ENCODE measurements at regions not wholly inside any gene's neighbourhood (a gene's known extent, or its start where the extent isn't known, plus 50 kb on each side); places are given as distances from the start of the nearest gene placed in this dataset.
"Not testable (repeated sequence)": the region's sequence is repeated elsewhere in the genome, so short reads cannot be mapped to it uniquely, and the experiment has no call there.

DNA sequence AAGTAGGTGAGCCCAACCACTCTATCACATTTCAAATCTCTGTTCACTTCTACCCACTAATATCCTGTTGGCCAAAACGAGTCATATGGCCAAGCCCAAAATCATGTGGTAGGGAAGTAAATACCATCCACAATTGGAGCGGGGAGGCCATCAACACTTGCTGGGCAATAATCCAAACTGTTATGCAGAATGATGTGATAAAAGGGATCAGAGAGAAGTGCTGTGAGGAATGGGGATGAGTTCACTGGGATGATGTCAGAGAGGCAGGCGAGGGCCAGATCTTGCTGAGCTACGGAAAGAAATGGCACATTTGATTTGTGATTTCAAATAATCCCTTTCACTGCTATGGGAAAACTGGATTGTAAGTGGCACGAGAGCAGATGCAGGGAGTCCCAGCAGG, 188.4 kb downstream of the NPIPA8 start:
- not testable (repeated sequence) for DNase-seq

DNA sequence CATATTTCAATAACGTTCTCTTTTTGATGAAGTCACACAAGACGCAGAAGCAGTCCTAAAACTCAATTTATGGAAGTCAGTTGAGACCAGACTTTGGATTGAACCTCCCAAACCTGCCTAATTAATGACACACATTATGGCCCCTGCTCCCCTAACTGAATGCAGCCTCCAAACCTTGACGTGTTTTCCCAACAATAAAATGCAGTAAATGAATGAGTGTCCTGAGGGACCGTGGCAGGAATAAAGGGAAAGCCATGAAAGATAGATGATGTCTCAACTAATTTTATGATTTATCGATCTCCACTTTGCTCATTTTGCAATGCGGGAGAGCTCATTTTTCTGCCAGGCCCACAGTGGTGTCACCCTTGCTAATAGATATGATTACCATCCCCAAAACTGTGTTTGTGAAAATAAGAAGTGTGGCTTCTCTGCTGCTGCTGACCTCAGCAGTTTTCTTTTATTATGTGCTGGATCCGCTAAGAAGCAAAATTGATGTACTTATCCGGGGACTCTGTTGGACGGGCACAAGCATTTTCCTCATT, 189.9 kb downstream of the NPIPA8 start:
- DNase-seq = not testable (repeated sequence)

DNA sequence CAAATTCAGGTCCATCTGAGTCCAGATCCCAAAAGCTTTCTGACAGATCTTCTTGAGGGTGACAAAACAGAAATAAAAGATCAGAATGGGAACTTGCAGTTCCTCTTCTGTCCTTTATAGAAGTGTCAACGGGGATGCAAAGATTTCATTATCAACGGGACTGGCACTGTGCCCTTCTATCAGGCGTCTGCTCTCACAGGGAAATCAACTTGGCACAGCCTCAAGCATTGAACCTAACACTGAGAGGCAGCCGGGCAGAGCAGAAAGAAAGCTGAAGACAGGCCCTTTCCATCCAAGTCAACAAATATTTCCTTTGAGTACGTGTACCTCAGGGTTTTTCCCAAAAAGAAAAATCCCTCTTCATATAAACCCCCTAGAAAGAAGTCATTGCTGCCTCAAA, 194.5 kb downstream of the NPIPA8 start:
- DNase-seq = not testable (repeated sequence)

DNA sequence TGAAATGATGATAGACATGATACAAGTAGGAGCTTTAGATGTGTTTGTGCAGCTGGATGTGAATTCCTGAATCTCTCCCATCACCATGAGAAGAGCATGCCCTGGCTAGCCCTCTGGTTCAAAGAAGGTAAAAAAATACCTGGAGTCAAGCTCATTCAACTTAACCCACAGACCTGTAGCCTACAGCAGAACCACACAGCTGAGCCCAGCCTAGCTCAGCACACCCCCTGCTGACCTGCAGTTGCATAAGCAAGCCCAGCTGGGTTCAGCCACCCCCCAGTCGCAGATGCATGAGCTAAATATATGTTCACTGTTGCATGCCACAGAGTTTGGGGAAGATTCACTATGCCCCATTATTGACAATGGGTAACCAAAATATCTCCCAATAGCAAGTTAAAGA, 200.2 kb downstream of the NPIPA8 start:
- not testable (repeated sequence) for DNase-seq

DNA sequence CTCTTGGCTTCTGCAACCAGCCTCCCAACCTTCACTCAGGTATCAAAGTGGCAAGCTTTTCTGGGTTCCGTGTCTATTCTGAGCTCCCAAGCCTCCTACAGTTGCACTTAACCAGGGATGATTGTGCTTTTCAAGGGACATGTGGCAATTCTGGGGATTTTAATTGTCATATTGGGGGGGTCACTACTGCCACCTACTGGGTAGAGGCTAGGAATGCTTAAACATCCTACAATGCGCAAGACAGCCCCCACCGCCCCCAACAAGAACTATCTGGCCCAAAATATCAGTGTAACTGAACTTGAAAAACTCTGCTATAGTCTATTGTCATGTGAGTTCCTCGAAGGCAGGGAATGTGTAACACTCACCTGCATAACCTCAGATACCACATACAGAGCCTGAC, 201.5 kb downstream of the NPIPA8 start:
- DNase-seq = not testable (repeated sequence)

DNA sequence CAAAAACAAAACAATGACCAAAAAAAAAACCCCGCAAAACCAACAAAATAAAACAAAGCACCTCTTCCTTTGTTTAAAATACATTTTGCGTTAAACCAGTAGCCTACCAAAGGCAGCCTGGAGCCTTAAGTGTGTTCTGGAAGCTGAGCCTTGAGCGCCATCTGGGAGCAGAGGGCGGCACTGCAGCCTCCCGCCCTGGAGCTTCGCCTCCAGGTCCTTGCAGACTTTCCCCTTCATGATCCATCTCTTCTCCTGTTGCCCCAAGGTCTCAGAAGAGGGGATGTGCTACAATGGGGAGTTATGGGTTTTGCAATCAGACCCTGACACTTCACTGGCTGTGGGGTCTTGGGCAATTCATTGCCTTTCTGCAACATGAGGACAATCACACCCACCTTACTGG, 204.9 kb downstream of the NPIPA8 start:
- not testable (repeated sequence) for DNase-seq

DNA sequence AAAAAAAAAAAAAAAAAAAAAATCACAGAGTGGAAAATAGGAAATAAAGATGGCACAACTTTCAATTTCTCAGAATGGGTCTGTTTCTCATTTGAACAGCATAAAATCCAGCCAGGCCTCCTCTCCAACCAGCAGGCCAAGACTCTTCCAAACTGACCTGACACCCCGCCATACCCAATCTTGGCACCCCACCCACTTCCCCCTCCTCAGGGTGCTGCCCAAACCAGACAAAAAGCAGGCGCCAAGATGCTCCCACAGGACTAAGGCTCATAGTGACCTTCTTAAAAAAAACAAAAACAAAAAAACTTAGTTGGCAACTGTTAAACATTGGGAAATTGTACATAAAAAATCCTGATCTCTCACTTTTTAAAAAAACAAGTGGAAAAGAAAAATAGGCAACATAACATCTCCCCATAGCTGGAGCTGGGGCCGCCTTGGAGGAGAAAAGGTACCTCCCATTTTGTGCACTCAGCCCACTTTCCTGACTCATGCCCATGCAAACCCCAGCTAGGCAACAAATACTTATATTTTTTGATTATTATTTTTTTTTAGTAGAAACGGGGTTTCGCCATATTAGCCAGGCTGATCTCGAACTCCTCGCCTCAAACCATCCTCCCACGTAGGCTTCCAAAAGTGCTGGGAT, 205.9 kb downstream of the NPIPA8 start:
- not testable (repeated sequence) for DNase-seq

DNA sequence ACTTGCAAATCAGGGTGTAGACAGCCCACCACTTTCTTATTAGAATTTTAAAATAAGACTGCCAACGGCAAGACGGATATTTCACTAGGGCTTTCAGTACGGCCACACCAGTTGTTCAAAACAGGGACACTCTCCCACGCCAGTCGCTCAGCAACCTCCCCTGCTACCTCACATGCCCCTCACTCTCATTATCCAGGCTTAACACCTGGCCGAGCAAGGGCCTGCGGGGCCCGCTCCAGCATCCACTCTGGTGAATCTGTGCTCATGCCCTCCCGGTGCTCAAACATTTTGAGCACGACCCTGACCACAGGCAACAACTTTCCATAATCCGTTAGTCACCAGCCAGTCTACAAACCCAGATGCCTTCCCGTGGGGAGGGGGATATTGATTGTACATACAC, 209.5 kb downstream of the NPIPA8 start:
- DNase-seq = not testable (repeated sequence)

DNA sequence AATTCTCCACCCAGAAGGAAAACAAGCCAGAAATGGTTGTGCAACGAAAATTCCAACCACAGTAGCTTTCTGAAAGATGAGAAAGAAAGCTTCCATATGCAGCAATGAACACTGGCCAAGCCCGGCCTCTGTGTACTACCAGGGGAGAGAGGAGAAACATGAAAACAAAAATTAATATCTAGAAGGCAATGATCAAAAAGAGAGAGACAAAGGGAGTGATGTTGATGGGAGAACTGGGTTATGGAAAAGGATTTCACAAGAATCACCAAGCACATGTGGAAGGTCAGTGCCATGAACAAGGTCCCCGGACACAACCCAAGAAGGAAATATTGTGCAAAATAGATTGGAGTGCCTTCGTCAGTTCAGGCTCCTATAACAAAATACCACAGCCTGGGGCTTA, 217.4 kb downstream of the NPIPA8 start:
- not testable (repeated sequence) for DNase-seq

DNA sequence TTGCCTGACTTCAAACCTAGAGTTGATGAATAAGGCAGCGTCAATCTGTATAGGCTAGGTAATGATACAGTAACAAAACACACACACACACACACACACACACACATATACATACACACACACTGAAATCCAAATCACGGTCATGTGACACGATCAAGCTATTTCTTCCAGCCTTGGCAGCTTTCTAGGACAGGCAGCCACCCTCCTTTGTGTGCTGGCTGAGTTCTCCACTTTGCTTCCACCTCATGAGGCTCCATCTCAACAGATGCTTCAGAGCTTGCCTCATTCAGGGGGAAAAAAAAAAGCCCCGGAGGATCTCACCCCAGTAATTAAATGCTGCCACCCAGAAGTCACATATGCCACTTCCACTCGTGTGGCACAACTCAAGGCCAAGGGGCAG, 217.9 kb downstream of the NPIPA8 start:
- DNase-seq = not testable (repeated sequence)

DNA sequence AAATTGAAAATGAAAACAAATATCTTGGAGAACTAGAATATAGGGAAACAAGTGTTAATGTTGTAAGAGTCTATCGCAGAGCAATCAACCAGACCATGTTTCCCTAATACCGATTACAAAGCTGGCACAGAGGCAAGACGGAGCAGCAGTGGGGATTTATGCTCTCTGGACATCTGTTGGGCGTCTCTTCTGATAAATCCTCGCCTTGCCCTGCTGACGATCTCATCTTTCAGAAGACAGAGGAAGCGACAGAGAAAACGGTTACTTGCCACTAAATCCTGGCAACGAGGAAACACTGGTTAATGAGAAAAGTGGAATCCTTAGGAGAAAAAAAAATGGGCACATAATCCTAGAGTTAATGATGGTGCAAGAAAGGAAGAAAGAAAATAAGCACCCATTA, 218.5 kb downstream of the NPIPA8 start:
- DNase-seq = not testable (repeated sequence)

DNA sequence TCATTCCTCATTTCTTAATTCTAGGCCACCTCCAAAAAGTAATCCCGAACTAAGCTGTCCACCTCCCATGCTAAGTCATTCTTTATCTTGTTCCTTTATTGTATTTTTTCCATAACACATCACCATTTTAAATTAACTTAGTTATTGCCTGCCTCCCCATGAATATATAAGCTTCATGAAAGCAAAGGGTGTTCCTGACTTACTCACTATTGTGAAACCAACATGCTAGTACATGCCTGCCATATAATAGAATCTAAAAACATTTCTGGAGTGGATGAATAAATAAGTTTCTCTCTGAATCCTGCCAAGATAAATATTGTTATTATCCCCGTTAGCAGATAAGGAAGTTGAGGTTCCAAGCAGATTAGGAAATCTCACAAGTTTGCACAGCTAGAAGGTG, 232.1 kb downstream of the NPIPA8 start:
- not testable (repeated sequence) for DNase-seq

DNA sequence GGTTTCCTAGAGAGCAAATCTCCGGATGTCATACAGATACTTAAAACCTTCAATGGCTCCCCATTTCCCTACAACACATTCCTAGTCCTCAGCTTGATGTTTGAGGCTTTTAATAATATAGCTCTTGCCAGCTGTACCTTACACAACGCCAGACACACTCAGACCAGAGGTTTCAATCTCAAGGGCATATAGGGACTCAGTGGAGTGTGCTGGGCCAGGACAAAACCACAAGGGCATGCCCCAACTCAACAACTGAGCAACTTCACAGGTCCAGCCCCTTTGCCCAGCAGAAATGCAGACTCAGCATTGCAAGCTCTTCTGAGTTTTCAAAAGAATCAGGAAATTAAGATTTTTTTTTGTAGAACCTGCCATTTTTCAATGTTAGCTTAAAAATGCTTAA, 235.5 kb downstream of the NPIPA8 start:
- not testable (repeated sequence) for DNase-seq

DNA sequence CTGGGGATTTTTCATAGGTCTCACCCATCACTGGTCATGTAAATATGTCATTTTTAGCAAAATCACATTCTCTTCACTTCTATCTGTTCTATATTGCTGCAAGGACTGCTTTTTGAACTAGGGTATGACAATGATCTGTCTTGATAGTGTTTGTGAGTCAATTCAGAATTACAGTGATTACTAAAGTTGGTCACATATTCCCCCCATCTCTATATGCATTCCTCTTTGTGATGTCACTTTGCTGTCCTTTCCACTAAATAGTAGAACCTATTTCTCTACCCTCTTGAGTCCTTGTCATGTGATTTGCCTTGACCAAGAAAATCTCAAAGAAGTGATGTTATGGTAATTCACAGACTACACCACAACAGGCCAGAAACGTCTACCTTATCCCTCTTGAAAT, 243.9 kb downstream of the NPIPA8 start:
- not testable (repeated sequence) for DNase-seq

DNA sequence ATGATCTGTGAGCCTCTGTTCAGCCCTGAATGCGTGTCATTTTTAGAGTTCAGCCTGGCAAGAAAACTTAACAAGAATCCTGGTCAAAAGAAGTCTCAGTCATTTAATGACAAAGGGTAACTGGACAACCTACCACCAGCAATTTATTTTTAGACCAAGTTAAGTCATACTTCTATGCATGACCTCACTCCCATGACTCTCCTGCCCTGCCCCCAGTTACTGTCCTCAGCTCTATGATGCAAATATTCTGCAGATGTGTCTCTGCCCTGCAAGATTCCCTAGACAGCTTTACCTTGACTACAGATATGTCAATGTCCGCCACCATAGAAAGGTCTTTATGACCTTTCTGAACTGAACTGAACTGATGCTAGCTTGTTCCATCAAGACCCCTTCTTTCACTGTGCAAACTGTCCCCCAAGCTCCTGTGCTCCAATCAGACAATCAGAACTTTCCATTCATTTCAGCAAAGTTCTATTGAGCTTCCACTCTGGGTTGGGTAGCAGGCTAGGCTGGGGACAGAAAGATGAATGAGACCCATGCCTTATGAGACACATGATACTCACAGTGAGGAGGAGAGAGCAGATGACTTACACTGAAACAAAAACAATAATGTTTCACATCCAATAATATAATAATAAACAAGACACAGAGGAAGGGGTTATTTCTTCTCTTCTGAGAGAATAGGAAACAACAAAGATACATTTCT, 255.7 kb downstream of the NPIPA8 start:
- not testable (repeated sequence) for DNase-seq

DNA sequence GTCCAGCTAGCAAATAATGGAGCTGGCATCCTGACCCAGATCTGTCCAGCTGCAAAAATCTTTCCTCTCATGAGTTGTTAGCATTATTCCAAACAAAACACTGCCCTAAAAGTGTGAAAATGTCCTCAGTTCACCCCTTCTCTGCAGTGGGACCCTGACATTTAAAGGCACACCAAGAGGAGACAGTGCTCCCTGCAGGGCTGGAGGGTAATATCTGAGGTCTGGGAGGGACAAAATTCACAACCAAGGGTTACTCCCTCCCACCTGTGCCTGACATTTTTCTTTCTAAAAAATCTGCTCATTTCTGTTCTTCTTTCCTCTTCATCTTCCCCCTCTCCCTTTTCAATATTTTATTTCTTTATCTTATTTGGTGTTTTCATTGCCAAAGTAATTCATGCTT, 258.6 kb downstream of the NPIPA8 start:
- not testable (repeated sequence) for DNase-seq

DNA sequence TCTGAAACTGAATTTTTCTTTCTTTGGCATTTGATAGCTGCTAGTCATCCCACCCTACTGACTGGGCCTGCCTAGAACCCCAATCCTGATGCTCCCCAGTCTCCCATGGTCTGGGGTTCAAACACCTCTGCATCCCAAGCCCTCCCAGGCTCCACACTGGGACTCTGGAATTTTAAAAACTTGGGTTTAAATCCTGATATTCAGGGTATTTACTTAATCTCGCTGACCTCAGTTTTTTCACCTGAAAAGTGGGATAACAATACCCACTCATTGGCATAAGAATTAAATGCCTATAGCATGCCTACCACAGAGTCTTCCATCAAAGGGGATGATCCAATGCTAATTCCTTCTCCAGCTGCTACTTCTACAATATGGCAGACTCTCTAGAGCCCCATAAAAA, 264.4 kb downstream of the NPIPA8 start:
- no peak for DNase-seq

DNA sequence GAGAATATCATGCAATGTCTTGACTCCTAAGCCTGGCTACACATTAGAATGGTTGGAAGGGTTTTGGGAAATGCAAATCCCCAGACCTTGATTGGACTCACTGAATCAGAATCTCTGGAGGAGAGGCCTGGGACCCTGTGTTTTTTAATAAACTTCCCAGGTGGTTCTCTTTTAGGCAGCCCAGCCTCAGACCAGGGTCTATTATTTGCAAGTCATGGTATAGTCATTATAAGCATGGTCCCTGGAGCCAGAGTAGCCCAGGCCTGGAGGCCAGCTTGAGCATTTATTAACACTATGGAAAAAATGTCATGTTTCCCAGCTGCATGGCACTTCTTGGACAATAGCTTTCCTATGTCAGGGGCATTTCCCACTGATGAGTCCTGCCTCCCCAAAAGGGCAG, 266.9 kb downstream of the NPIPA8 start:
- no peak for DNase-seq

DNA sequence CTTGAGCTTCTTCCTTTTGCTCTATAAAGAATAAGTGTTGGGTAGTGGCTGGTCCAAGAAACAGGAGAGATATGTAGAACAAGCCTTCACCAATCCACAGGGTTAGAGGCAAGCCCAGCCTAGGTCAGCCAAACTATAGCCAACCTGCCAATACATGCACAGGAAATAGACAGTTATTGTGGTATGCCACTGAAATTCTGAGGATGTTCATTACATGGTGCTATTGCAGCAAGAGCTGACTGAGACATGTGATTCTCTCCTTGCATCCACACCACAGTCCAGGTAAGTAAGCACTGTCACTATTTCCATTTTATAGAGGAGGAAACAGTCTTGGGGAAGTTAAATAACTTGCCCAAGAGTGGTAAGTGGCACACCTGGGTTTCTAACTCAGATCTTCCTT, 268.1 kb downstream of the NPIPA8 start:
- no peak for DNase-seq

DNA sequence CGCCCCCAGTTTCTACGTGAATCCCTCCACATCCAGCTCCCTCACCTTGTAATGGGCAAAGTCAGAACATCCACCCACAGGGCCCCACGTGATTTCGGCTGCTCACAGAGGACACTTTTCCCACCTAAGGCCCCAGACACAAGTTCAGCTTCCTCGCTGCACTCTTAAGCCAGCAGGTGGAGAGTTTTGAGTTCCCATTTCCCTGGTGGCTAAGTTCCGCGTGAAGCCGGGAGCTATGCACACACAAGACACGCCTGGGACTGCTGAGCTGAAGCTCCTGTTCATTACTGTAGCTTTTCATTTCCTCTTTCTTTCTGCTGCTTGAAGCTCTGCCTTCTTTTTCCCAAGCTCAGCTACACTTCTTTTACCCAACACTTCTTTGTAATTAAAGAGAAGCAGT, 273.8 kb downstream of the NPIPA8 start:
- no peak for DNase-seq

DNA sequence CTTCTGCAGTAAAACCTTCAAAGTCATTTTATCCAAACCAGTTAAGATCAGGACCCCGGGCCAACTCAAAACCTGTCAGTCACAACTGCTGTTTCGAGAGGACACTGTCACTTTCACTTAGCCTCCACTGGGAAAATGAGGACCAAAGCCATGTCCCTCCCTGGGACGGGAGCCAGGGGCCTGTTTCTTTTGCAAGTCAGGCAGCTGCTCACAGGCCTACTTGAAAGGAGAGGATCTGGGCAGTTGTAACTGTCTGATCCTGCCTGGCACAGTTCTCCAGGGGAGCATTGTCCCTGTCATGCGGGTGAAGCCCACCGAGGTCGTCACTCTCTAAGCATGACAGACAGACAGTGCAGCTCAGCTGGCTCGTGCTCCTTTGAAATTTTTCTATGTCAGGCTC, 276.2 kb downstream of the NPIPA8 start:
- DNase-seq = no peak

DNA sequence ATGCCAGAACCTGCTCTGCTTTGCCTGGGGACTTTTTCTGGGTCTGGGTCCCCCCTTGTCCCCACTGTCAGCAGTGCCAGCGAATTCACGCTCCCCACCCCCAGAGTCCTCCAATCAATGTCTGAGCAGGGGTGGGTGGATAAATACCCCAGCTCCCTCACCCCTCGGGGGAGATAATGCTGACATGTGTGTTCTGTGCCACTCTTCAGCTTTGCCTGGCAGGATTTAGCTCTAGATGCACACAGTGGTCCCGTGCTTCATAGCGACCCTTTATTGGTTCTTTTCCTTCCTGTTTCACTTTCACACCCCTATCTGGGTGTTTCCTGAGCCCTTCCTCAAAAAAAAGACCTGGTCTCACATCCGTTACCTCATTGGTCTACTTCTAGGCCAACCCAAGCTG, 277.0 kb downstream of the NPIPA8 start:
- no peak for DNase-seq

DNA sequence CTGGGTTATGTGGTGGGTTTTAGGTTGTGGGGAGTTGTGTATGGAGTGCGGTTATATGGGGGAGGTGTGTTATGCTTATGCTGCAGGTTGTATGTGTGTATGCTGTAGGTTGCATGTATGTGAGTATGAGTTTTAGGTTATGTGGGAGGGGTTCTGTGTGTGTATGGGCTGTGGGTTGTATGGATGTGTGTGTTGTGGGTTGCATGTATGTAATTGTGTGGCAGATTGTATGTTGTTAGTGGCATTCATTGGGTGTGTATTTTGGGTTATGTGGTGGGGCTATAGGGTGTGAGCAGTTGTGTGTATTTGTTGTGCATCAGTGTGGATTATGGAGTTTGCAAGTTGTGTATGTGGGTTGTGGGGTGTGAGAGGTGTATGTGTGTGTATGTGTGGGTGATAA, 277.4 kb downstream of the NPIPA8 start:
- DNase-seq = no peak

DNA sequence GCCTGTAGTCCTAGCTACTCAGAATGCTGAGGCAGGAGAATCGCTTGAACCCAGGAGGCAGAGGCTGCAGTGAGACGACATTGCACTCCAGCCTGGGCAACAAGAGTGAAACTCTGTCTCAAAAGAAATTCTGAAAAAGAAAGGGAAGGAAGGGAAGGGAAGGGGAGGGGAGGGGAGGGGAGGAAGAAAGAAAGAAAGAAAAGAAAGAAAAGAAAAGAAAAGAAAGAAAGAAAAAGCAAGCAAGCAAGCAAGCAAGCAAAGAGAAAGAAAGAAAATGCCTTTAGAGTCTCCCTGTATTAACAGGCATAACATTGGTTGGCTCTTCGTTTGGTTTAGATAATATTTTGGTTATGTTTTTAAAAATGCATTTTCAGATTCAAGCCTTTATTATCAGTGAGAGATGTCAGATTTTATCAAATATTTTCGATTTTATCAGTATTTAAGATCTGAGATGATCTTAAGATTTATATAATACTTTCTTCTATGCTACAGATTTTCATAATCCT, 281.1 kb downstream of the NPIPA8 start:
- DNase-seq = no peak

Measured in activated CD4-positive, CD25-positive, alpha-beta regulatory T cell (primary cell).